Right lobe of liver (tissue), 4 donors: ENCODE measurements at regions not wholly inside any gene's neighbourhood (a gene's known extent, or its start where the extent isn't known, plus 50 kb on each side); places are given as distances from the start of the nearest gene placed in this dataset.

ENCODE experiments used
- CTCF ChIP-seq, 4 donors: fragments of 200-600 bp in 3 of 4; fragments of 450-650 bp in 1 of 4; IDR thresholded peaks; one replicate each; pipeline versions ENCODE4 v1.5.1 to v1.8.0; 2016 to 2022; ENCODE audit warnings: antibody characterized with exemption in 4 of 4, mild to moderate bottlenecking in 2 of 4
- POLR2A ChIP-seq: fragments of 450-650 bp; IDR thresholded peaks from one replicate; pipeline ENCODE4 v1.6.1; 2017; ENCODE audit warnings: antibody characterized with exemption, mild to moderate bottlenecking
- donor health status: DM: no; HTN: no; CAD: no.
- donor health status: DM: no; HTN: no; CAD: no.
- donor health status: DM: no; HTN: yes; CAD: no.

- TF ChIP-seq POLR2A, result no peak
- no peak for TF ChIP-seq CTCF (IDR thresholded peaks at IDR 0.05)
Observed at GRCh38 chr11:119472856-119473222, 49.9 kb upstream of the THY1 start.
